Fibroblast of skin of scalp (primary cell): ENCODE measurements at regions not wholly inside any gene's neighbourhood (a gene's known extent, or its start where the extent isn't known, plus 50 kb on each side); places are given as distances from the start of the nearest gene placed in this dataset.

Experiments
- DNase-seq: peaks from one replicate; pipeline ENCODE4 v3.0.0-alpha.2; 2013

DNA sequence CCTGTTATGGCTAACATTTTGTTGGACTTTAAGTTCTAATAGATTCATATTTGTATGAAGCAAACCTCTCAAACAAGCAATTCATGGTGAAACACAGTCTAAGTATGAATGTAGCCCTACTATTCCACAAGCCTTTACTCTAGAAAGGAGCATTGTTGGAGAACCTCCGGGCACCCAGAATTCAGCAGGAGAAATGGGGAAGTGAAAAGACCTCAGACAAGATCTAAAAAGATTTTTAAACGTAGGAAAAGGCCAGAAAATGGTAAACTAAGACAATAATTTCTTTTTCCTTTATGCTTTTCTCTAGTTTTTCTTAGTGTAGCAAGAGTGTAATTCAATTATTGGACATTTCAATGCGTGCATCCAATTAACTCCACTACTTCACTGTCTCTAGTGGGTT is 426.4 kb downstream of the INSC start:
- DNase-seq, result no peak

DNA sequence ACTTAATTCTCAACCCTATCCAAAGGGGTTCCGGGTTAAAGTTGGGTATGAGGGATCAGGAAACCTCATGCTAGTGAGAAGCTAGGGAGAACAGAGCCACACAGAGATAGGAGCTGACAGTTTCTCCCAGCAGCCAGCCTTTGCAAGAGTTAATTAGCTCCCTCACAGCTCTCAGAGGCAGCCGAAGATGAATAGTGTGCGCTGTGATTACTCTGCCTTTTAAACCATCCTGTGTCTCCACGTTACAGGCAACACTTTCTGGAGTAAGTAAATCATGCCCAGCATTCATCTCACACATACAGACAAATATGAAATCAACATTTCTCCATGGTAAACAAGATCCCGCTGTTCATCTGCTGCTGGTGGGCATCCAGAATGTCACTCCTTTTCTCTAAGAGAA is 429.6 kb downstream of the INSC start:
- DNase-seq, result no peak

DNA sequence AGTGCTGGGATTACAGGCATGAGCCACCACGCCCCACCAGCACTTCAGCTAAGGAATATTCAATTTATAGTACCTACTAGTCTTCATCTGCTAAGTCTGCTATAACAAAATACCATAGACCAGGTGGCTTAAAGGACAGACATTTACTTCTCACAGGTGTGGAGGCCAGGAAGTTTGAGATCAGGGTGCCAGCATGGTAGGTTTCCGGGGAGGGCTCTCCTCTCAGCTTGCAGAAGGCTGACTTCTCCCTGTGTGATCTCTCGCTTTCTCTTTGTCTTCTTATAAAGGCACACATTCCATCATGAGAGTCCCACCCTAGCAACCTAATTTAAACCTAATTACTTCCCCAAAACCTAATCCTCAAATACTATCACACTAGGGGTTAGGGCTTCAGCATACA is 433.0 kb downstream of the INSC start:
- DNase-seq, result no peak

DNA sequence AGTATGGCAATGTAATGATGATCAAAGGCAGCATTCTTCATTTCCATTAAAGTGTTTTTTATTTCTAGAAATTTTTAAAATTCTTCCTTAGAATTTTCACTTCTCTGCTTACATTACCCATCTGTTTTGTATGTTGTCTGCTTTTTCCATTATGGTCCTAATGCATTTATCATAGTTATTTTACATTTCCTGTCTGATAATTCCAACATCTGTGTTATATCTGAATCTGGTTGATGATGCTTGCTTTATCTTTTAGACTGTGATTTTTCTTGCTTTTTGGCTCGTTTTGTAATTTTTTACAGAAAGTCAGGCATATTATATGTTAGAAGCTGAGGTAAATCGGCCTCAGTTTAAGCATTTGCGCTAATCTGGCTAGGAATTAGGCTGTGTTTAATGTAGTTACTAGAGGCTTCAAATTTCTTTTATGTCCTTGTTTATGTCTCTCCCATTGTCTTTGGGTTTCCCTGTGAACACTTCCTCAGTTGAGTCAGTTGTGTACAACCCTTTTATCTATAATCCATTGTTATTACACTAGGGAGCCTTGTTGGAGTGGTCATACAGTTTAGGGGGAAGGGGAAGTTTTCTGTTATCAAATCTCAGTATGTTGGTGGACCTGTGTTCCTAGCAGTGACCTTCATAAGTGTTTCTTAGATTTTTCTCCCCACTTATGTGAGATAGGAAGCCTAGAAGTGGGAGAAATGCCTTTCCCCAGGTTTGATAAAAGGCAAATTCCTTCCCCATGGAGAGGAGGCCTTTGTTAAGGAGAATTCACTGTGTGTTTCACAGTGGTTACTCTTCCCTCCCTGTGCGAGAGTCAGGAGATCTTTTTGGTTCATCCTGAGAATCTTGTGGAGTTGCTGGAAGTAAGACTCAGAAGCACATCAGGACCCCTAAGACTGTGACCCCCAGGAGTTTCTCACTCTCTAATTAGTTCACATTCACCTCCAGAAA is 437.5 kb downstream of the INSC start:
- DNase-seq, result no peak

DNA sequence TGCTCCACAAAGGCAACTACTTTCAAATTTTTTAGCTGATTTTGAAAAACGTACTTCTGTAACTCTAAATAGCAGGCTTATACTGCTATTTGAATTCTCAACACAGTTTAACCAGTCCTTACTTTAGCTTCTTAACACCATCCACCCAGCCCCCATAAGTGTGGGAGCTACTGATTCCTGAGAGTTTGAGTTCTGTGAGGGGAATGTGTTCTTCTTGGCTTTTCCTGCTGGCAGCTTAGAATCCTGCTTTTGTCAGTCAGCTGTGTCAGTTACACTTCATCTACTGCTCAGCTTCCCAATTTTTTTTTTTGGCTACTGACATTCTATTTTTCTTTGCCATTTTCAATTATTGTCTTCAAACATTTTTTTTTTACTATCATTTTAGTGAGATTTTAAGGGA is 440.4 kb downstream of the INSC start:
- no peak for DNase-seq

DNA sequence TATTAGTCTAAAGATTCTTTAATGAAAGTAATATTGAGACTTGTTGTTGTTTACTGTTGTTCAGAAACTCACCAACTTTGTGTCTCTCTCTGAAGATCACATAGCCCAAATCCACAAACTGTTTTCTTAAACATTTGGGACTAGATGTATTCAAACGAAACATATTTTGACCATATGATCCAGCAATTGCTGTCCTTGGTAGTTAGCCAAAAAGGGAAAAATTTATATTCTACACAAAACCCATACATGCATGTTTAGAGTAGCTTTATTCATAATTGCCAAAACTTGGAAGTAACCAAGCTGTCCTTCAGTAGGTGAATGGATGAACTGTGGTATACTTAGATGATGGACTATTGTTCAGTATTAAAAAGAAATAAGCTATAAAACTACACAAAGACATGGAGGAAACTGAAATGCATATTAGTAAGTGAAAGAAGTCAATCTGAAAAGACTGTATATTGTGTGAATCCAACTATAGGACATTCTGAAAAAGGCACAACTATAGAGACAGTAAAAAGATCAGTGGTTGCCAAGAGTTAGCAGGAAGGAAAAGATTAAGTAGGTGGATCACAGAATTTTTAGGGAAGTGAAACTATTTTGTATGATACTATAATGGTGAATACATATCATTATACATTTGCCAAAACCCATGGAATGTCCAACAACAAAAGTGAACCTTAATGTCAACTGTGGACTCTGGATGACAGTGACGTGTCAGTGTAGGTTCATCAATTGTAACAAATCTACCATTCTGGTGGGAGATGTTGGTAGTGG is 442.9 kb downstream of the INSC start:
- DNase-seq, result no peak

DNA sequence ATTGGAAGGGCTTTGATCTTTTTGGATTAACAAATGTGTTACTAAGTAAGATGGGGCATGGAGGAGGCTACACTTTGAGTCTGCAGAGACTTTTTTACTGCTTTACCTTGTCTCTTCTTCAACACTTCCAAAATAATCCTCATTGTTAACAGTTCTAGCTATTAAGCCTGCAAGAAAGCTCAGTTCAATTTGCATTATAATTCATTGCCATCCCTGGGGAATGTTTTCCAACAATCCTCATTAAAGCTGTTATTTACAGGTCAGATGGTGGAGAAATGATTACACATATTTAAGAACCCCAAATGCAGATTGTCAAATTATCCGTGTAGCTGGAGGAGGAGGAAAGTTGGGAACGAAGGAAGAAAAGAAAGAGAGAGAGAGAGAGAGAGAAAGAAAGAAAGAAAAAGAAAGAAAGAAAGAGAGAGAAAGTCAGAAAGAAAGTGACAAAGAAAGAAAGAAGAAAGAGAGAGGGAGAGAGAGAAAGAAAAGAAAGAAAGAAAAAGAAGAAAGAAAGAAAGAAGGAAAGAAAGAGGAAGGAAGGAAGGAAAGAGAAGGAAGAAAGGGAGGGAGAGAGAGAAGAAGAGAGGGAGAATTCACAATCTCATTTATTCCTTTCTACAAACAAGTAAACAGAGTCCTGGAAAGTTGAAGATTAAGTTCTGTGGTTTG is 443.9 kb downstream of the INSC start:
- no peak for DNase-seq

DNA sequence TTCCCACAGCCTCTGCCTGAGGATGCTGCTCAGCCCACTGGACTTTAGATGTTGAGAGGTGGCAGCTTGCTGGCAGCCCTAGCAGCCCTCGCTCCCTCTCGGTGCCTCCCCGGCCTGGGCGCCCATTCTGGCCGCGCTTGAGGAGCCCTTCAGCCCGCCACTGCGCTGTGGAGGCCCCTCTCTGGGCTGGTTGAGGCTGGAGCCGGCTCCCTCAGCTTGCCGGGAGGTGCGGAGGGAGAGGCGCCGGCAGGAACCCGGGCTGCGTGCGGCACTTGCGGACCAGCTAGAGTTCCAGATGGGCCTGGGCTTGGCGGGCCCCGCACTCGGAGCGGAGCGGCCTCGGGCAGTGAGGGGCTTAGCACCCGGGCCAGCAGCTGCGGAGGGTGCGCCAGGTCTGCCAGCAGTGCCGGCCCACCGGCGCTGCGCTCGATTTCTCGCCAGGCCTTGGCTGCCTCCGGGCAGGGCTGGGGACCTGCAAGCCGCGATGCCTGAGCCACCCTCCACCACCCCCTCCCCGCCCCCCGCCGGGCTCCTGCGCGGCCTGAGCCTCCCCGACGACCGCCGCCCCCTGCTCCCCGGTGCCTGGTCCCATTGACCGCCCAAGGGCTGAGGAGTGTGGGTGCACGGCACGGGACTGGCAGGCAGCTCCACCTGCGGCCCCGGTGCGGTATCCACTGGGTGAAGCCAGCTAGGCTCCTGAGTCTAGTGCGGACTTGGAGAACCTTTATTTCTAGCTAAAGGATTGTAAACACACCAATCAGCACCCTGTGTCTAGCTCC is 446.2 kb downstream of the INSC start:
- no peak for DNase-seq

DNA sequence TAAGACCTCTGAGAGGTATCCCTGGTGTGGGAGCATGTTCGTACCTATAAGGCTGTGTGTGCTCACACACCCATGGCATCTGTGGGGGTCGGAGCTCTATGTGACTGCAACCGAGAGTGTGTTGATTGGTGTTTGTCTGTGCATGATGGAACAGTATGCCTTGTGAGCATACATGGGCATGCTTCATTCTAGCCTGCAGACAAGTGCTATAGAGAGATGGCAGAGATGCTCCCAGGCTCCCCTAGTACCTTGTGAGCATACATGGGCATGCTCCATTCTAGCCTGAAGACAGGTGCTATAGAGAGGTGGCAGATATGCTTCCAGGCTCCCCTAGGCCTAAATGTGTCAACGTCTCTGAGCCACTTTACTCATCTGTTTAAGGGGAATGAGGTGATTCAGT is 447.5 kb downstream of the INSC start:
- no peak for DNase-seq

DNA sequence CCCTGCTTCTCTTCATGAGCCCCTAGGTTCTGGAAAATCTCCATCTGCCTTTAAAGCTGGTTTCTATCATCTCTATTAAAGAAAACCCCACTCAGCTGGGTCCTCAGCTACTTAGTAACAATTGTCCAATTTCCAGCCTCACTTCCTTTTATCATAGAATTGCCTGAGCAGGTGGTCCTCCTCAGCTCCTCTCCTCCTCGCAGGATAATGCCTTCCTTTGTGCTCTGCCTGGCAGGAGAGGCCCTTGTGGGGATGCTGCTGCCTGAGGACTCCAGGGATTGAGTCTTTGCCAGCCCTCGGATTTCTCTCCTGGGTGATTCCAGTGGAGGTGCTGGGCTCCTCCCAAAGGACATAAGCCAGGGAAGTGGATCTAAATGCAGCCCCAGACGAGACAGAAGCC is 448.3 kb downstream of the INSC start:
- DNase-seq, result no peak

DNA sequence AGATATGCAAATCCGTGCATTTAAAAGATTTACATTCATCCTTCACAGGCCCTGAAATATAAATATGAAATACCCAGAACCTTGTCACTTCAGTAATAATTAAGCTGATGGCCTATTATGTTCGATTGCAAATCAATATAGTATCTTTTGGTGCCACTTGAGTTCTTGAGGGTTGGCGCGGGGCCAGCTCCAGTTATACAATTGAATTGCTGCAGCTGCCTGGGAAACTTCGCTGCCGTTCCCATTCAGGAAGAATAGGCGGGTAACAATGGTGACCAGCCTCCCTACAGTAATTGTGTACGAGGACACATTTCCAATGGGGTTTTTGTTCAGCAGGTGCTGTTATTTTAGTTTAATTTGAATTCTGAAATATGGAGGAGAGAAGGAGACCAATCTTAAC is 451.2 kb downstream of the INSC start:
- no peak for DNase-seq

DNA sequence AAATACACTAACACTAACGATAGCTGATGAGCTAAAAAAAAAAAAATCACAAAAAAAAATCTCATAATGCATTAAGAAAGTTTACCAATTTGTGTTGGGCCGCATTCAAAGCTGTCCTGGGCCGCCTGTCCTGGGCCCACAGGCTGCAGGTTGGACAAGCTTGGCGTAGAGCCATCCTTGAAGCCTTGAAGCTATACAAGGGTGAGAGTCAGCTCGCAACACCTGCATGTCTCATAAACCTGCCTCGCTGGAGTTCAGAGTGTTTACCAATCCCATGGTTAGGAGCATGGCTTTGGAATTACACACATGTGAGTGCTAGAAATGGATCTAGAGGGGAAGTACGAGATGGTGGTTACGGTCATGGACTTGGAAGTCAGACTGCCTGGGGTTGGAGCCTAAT is 453.7 kb downstream of the INSC start:
- DNase-seq, result no peak

DNA sequence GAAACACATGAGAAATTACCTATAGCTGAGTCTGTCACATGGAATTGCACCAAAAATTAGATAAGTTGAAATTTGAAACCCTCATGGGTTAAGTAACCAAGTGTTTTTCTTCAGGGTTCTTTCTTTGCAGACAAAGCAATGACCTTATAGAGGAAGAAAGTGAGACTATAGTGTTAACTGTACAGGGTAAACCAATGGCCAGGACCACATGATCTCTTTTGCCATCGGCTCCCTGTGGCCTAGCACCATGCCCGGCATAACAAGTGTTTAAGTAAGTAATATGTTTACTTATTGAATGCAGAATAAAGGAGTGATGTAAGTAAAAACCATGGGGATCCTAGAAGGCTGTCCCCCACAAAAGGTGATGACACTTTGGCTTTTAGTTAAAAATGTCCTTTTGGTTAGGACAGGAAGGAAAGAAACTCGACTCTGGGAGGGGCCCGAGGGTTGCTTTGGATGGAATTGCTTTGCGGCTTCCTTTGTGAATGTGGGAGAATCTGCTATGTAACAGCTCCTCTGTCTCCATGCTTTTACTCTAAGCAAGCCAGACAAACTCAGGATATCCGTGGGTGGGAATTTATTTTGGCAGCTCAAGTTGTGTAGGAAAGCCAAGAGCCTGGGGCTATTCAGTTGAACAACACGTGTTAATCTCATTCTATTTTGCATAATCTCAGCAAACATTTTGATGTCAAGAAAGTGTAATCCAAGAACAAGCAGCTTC is 454.7 kb downstream of the INSC start:
- DNase-seq, result no peak

DNA sequence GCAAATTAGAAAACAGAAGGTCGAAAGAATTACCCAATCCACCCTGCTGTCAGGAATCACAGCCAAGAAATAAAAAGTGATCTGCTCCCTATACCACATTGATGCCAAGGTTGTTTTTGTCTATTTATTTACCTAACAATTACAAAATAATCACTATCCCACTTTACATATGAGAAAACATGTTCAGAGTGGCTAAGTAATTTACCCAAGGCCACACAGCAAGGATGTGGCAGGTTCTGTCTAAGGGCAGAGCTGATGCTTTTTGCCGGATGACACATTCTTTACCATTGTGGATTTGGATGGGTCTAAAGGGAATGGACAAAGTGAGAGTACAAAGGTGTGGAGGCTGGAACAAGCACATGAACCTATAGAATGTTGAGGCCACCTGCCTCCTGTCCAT is 460.7 kb downstream of the INSC start:
- DNase-seq, result no peak

DNA sequence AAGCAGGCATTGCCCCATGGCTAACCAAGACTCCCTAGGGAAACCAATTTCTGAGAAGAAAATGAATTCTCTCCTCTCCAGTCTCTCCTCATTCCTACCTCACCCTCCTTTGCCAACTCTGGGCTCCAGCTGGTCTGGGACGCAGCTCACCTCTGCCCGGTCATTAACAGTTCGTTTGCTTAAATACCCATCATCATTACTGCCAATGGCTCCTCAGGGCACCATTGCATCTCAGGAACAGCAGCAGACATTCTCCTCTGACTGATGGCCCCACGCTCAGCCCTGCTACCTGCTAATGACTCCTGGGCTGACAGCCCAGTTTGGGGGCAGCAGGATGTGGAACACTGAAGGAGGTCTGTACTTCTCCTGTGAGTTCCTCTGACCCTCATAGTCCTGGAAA is 462.0 kb downstream of the INSC start:
- DNase-seq, result no peak

DNA sequence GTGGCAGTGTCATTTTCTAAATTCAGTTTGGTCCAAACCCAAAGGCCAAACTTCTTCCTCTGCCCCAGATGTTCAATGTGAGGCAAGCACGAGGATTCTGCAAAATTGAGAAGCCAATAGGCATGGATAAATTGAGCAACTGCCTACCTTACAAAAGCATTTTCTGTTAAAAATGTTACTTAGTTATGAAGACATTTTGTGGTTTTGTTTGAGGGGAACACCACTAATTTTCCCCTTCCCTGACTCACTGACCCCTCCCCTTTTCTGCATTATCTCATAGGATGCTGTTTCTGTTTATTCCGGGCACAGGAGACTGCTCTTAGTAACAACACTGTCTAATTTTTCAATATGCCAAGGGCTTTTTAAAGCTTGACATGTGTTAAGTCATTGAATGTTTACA is 462.8 kb downstream of the INSC start:
- no peak for DNase-seq

DNA sequence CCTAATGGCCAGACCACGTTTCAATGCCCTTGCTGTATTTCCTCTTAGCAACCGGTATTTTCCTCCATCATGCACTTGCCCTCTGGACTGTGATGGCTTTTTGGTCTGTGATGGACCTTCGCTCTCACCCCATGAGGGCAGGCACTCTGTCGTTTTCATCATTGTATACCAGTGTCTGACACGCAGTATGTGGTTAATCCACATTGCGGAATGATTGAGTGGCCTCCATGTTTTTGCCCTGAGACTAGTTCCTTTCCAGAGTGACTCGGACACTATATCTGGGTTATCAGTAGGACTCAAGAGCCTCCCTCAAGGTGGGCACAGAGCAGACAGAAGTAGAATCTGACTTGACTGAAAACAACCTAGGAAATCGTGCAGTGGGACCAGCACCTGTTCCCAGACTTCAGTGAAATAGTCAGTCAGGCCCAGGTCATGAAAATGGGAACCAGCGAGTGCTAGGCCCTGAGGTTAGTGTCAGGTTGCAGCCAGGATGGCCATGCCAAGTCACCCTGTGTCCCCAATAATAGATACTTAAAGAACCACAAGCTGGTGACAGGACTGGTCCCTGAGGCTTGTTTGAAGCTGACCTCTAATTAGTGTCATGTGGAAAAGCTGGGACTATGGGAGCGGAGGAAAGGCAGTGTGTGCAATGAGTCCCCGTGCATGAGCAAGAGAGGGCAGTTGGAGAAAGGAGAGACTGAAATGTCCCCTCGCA is 464.7 kb downstream of the INSC start:
- no peak for DNase-seq

DNA sequence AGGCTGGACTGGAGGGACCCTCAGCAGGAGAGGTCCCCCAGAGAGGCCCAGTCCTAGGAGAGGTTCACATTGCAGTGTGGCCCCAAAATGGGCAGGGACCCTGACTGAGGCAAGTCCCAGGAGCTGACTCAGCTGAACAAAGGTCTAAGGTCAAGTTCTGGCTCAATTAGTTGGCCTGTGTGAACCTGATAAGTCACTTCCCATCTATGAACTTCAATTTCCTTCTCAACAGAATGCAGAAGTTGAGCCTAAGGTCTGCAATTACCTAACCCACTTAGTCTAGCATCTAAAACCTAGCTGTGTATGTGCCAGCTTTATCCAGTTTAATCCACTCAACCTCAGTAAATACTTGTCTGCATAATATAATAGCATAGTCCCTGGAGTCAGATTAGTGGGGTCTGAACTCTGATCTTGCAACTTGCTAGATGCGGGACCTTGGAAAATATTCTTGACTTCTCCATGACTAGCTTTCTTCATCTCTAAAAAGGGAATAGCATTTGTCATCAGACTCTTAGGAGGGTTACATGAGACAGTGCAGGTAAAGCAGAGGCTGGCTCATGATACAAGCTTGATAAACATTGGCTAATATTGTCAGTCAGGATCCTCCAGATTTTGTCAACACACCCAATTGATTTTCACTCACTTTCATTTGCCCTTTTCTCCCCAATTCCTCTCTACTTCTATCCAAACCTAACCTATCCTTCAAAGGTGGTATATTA is 465.5 kb downstream of the INSC start:
- DNase-seq, result no peak

DNA sequence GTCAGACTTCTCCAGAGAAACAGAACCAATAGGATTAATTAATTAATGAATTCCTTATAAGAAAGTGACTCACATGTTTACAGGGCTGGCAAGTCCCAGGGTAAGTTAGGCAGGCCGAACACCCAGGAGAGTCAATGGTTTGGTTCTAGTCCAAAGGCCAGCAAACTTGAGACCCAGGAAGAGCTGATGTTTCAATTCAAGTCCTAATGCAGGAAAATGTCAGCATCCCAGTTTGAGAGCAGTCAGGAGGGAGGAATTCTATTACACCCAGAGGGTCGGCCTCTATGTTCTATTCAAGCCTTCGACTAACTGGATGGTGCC is 466.0 kb downstream of the INSC start:
- no peak for DNase-seq

DNA sequence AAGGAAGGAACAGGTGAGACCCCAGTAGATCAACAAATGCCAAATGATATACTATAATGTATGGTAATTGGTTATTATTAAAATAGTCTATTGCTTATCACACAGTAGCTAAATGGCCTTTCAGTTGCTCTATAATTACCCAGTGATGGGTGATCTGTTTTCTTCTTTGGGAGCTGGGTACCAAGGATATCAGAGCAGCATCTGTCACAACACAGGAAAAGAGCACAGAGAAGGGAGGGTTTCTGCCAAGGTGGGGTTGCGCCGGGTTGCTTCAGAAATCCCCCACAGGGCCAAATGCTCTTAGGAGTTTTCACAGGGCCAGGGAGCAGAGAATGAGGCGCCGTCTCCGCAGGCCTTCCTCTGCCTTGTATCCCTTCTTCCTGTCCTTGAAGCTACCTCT is 469.4 kb downstream of the INSC start:
- no peak for DNase-seq
